Esophagus (tissue), 2 donors: ENCODE measurements at regions not wholly inside any gene's neighbourhood (a gene's known extent, or its start where the extent isn't known, plus 50 kb on each side); places are given as distances from the start of the nearest gene placed in this dataset.

Experiments
- H3K27ac ChIP-seq, 2 donors: one replicate each; pipeline ENCODE4 v1.5.1; 2013; ENCODE audit warnings: low read depth in 2 of 2, mild to moderate bottlenecking in 2 of 2, inconsistent platforms in 1 of 2, low read length in 1 of 2, moderate library complexity in 1 of 2
- H3K27me3 ChIP-seq, 2 donors: one replicate each; pipeline ENCODE4 v1.6.1; 2013; ENCODE audit warnings: low read length in 2 of 2, control low read depth in 1 of 2, mild to moderate bottlenecking in 1 of 2; ENCODE audit not compliant: insufficient read depth in 2 of 2, control insufficient read depth in 1 of 2
- H3K36me3 ChIP-seq, 2 donors: one replicate each; pipeline ENCODE4 v1.6.1; 2013; ENCODE audit warnings: low read length in 1 of 2; ENCODE audit not compliant: control insufficient read depth in 2 of 2, insufficient read depth in 2 of 2
- H3K4me1 ChIP-seq, 2 donors: one replicate each; pipeline ENCODE4 v1.6.1; 2013; ENCODE audit warnings: low read length in 1 of 2; ENCODE audit not compliant: control insufficient read depth in 2 of 2, insufficient read depth in 2 of 2
- H3K4me3 ChIP-seq, 2 donors: one replicate each; pipeline ENCODE4 v1.5.1; 2013; ENCODE audit warnings: low read length in 2 of 2, mild to moderate bottlenecking in 2 of 2, low read depth in 1 of 2, moderate library complexity in 1 of 2
- H3K9me3 ChIP-seq, 2 donors: one replicate each; pipeline ENCODE4 v1.6.1; 2013; ENCODE audit warnings: mild to moderate bottlenecking in 2 of 2, low read depth in 1 of 2, low read length in 1 of 2, moderate library complexity in 1 of 2; ENCODE audit not compliant: control insufficient read depth in 2 of 2, insufficient read depth in 1 of 2
- WGBS, 2 donors: extraction: QIAGEN DNeasy Blood & Tissue Kit; methylation state at CpG; one replicate each; pipeline ENCODE4 v1.1.7; 2013; 5-methylcytosine and 5-hydroxymethylcytosine counted together
- donor health status: healthy with polysubstance abuse.
- donor health status: Bipolar disorder and iron deficiency.

DNA sequence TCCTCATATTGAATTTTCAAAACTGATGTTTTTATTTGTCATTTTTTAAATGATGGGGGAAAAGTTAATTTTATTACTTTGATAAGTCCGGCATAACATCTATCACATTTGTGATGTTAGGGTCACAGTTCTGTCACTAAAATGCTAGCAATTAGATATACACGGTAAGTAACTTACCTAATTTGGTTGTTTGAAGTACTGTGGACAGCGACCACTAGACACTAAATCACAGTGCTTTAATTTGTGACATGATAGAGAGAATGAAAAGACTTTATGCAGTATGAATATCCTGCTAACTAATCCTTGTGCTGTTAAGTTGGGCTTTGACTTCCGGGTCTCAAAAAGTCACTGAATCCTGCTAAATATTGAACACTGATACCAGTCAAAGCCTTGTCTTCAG is 857.3 kb upstream of the KCND2 start:
- Histone ChIP-seq H3K4me1 (no peaks in the 10 kb centered on the region), H3K9me3 (peaks cover 6% of the 10 kb centered on the region in 2 donors), H3K36me3 (no peaks in the 10 kb centered on the region), H3K4me3 (no peak overlapping the region), H3K27ac (no peak overlapping the region), H3K27me3 (no peaks in the 10 kb centered on the region)
- 65 to 72% methylated on average over 4 of the region's 4 CpGs for WGBS, 2 donors

- no peaks in the 10 kb centered on the region for H3K27me3 ChIP-seq
- no peaks in the 10 kb centered on the region for H3K36me3 ChIP-seq
- H3K27ac ChIP-seq, result no peak overlapping the region
- WGBS, 2 donors, result 43 to 45% methylated on average over 1 of the region's 1 CpG
- H3K4me3 ChIP-seq, result no peak overlapping the region
- H3K9me3 ChIP-seq, result no peaks in the 10 kb centered on the region
- H3K4me1 ChIP-seq, result no peaks in the 10 kb centered on the region
These were observed 851.3 kb upstream of the KCND2 start for GRCh38 chr7:119421657-119422056.

DNA sequence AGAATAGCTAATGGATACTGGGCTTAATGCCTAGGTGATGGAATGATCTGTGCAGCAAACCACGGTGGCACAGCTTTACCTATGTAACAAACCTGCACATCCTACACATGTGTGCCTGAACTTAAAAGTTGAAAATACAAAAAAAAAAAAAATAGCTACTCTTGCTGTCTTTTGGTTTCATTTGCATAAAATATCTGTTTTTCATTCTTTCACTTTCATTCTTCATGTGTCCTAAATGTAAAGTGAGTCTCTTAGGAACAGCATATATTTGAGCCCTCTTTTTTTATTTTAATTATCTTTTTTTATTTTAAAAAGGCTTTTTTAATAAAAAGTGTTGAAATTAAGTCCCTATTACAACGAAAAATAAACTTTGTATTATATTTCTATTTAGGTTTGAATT is 836.1 kb upstream of the KCND2 start:
- no peak overlapping the region for H3K4me3 ChIP-seq
- H3K4me1 ChIP-seq, result no peaks in the 10 kb centered on the region
- peaks cover 0 to 3% of the 10 kb centered on the region in 2 donors for H3K9me3 ChIP-seq
- no peaks in the 10 kb centered on the region for H3K27me3 ChIP-seq
- H3K36me3 ChIP-seq, result no peaks in the 10 kb centered on the region
- no peak overlapping the region for H3K27ac ChIP-seq
- WGBS, 2 donors, result 52 to 53% methylated on average over 2 of the region's 2 CpGs

DNA sequence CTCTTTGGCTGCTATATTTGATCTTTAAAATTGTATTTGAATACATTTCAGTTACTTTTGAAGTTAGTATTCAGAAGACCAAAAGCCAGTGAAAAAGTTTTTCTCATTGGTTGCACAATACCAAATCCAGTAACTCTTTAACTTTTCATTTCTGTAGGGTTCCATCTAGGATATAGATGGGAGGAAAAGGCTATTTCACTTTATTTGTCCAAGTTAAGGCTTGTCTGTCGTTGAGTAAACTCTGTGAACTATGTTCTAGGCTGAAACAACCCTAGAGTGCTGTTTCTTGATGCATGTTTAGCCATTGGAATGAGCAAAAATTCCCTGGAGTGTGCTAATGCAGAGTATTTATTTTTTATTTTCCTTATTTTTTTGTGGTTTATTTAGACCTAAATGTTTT is 834.7 kb upstream of the KCND2 start:
- WGBS, 2 donors, result 5 to 14% methylated on average over 1 of the region's 1 CpG
- no peak overlapping the region for H3K27ac ChIP-seq
- H3K4me3 ChIP-seq, result no peak overlapping the region
- H3K27me3 ChIP-seq, result no peaks in the 10 kb centered on the region
- H3K36me3 ChIP-seq, result no peaks in the 10 kb centered on the region
- peaks cover 0 to 3% of the 10 kb centered on the region in 2 donors for H3K9me3 ChIP-seq
- H3K4me1 ChIP-seq, result no peaks in the 10 kb centered on the region

DNA sequence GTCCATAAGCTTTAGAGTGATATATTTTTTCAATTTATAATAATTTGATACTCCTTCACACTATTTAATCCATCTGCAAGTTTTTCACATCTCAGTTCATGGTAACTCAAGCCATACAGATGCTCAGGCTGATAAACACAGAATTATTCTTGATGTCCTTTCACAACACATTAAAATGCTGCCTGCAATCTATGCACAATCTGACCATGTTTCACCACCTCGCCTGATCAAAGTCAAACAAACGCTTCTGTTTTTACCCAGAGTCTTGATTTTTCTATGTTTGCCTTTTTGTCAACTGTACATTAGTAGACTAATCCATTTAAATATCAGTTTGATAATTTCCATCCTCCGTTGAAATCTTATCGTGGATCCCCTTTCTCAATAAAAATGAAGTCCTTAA is 833.8 kb upstream of the KCND2 start:
- Histone ChIP-seq H3K4me3 (no peak overlapping the region), H3K27ac (no peak overlapping the region), H3K9me3 (peaks cover 0 to 3% of the 10 kb centered on the region in 2 donors), H3K27me3 (no peaks in the 10 kb centered on the region), H3K36me3 (no peaks in the 10 kb centered on the region), H3K4me1 (no peaks in the 10 kb centered on the region)
- WGBS, 2 donors, result 78 to 80% methylated on average over 4 of the region's 4 CpGs

GRCh38 chr7:119452401-119452800 is 820.6 kb upstream of the KCND2 start:
- Histone ChIP-seq H3K4me1 (no peaks in the 10 kb centered on the region), H3K4me3 (no peak overlapping the region), H3K27ac (no peak overlapping the region), H3K9me3 (peaks cover 3 to 6% of the 10 kb centered on the region in 2 donors), H3K27me3 (no peaks in the 10 kb centered on the region), H3K36me3 (no peaks in the 10 kb centered on the region)
- WGBS, 2 donors, result 67 to 68% methylated on average over 2 of the region's 2 CpGs

- Histone ChIP-seq H3K36me3 (no peaks in the 10 kb centered on the region), H3K27me3 (no peaks in the 10 kb centered on the region), H3K4me3 (no peak overlapping the region), H3K9me3 (no peaks in the 10 kb centered on the region), H3K4me1 (no peaks in the 10 kb centered on the region), H3K27ac (no peak overlapping the region)
- 10 to 11% methylated on average over 1 of the region's 1 CpG for WGBS, 2 donors
These were observed 807.1 kb upstream of the KCND2 start for GRCh38 chr7:119465798-119466305.

GRCh38 chr7:119472408-119473038 is 800.5 kb upstream of the KCND2 start:
- 30 to 31% methylated on average over 7 of the region's 7 CpGs for WGBS, 2 donors
- no peaks in the 10 kb centered on the region for H3K9me3 ChIP-seq
- no peaks in the 10 kb centered on the region for H3K27me3 ChIP-seq
- no peaks in the 10 kb centered on the region for H3K4me1 ChIP-seq
- H3K4me3 ChIP-seq, result no peak overlapping the region
- H3K27ac ChIP-seq, result no peak overlapping the region
- no peaks in the 10 kb centered on the region for H3K36me3 ChIP-seq

DNA sequence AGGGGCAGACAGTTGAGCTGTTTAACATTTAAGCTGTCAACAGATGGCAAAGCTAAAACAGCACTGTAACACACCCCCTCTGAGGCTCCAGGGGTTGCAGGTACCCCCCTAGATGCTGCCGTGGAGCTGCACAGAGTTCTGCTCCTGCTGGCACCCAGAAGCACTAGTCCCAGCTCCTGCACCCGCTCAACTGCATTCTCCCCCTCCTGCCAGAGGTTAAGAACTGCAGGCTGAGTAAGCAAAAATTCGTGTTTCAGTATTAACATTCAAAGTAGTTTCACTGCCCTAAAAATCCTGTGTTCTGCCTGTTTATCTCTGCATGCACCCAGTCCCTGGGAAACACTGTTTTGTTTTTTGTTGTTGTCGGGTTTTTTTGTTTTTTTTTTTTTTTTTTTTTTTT is 790.8 kb upstream of the KCND2 start:
- no peaks in the 10 kb centered on the region for H3K36me3 ChIP-seq
- H3K4me3 ChIP-seq, result no peak overlapping the region
- no peaks in the 10 kb centered on the region for H3K9me3 ChIP-seq
- H3K27me3 ChIP-seq, result no peaks in the 10 kb centered on the region
- H3K4me1 ChIP-seq, result no peaks in the 10 kb centered on the region
- WGBS, 2 donors, result 22 to 24% methylated on average over 4 of the region's 4 CpGs
- no peak overlapping the region for H3K27ac ChIP-seq

DNA sequence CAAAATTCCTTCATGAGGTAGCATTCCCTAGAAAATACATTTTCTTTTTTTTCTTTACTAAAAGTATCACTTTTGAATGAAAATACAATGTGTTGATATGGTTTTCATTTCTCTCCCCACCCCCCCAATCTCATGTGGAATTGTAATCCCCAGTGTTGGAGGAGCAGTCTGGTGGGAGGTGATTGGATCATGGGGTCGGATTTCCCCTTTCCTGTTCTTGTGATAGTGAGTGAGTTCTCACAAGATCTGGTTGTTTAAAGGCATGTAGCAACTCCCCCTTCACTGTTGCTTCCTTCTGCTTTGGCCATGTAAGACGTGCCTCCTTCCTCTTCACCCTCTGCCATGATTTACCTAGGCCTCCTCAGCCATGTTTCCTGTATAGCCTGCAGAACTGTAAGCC is 790.3 kb upstream of the KCND2 start:
- Histone ChIP-seq H3K27ac (no peak overlapping the region), H3K9me3 (no peaks in the 10 kb centered on the region), H3K36me3 (no peaks in the 10 kb centered on the region), H3K27me3 (no peaks in the 10 kb centered on the region), H3K4me3 (no peak overlapping the region), H3K4me1 (no peaks in the 10 kb centered on the region)
- WGBS, 2 donors, result 24 to 36% methylated on average over 2 of the region's 2 CpGs
